ENCODE measurements at regions not wholly inside any gene's neighbourhood (a gene's known extent, or its start where the extent isn't known, plus 50 kb on each side); places are given as distances from the start of the nearest gene placed in this dataset.
A peak's percentile ranks its signal among the peaks of the same experiment; 100 is the strongest.

GRCh38 chr7:155138204-155138603 is 68.1 kb downstream of the HTR5A start:
- peak; percentile 64 for DNase-seq (ENCODE audit: low spot score)

- DNase-seq (ENCODE audit: low spot score): peak; percentile 83
These were observed 71.4 kb downstream of the HTR5A start for GRCh38 chr7:155141562-155141961.

- DNase-seq (ENCODE audit: low spot score): peak; percentile 69
These were observed 73.3 kb downstream of the HTR5A start for GRCh38 chr7:155143381-155143780.

- DNase-seq (ENCODE audit: low spot score): peak; percentile 87
These were observed 74.2 kb downstream of the HTR5A start for GRCh38 chr7:155144371-155144770.

GRCh38 chr7:155145477-155146255 is 75.5 kb downstream of the HTR5A start:
- DNase-seq (ENCODE audit: low spot score): peak; percentile 47

- no peak for DNase-seq (ENCODE audit: low spot score)
These were observed 77.0 kb downstream of the HTR5A start for GRCh38 chr7:155147172-155147571.

GRCh38 chr7:155147624-155148023 is 77.5 kb downstream of the HTR5A start:
- DNase-seq (ENCODE audit: low spot score): no peak

GRCh38 chr7:155153676-155154075 is 83.6 kb downstream of the HTR5A start:
- DNase-seq (ENCODE audit: low spot score): peak; percentile 41

- DNase-seq (ENCODE audit: low spot score): peak; percentile 68
These were observed 84.5 kb downstream of the HTR5A start for GRCh38 chr7:155154586-155154985.

- peak; percentile 28 for DNase-seq (ENCODE audit: low spot score)
These were observed 91.6 kb downstream of the HTR5A start for GRCh38 chr7:155161690-155162089.

- no peak for DNase-seq (ENCODE audit: low spot score)
These were observed 92.3 kb downstream of the HTR5A start for GRCh38 chr7:155162422-155162821.

- peak; percentile 33 for DNase-seq (ENCODE audit: low spot score)
These were observed 93.6 kb downstream of the HTR5A start for GRCh38 chr7:155163696-155164095.

GRCh38 chr7:155164316-155164715 is 94.2 kb downstream of the HTR5A start:
- peak; percentile 64 for DNase-seq (ENCODE audit: low spot score)

GRCh38 chr7:155166108-155166507 is 96.0 kb downstream of the HTR5A start:
- DNase-seq (ENCODE audit: low spot score): peak; percentile 81

- peak; percentile 81 for DNase-seq (ENCODE audit: low spot score)
These were observed 96.7 kb downstream of the HTR5A start for GRCh38 chr7:155166673-155167370.

- peak; percentile 87 for DNase-seq (ENCODE audit: low spot score)
These were observed 97.7 kb downstream of the HTR5A start for GRCh38 chr7:155167706-155168365.

GRCh38 chr7:155168597-155169480 is 98.7 kb downstream of the HTR5A start:
- DNase-seq (ENCODE audit: low spot score): peak; percentile 51

- DNase-seq (ENCODE audit: low spot score): peak; percentile 47
These were observed 99.5 kb downstream of the HTR5A start for GRCh38 chr7:155169498-155170065.

GRCh38 chr7:155170331-155170730 is 100.2 kb downstream of the HTR5A start:
- no peak for DNase-seq (ENCODE audit: low spot score)

GRCh38 chr7:155172141-155172540 is 102.0 kb downstream of the HTR5A start:
- DNase-seq (ENCODE audit: low spot score): no peak

- no peak for DNase-seq (ENCODE audit: low spot score)
These were observed 103.8 kb downstream of the HTR5A start for GRCh38 chr7:155173905-155174304.

All from mesenteric fat pad (tissue), 1 donor.